A673 (cell line): ENCODE measurements at regions not wholly inside any gene's neighbourhood (a gene's known extent, or its start where the extent isn't known, plus 50 kb on each side); places are given as distances from the start of the nearest gene placed in this dataset.

ENCODE experiments used
- CTCF ChIP-seq: fragments of 300-800, 200-600 bp; sonication (generic); conservative IDR thresholded peaks from 2 replicates; pipeline ENCODE4 v1.5.1; 2017; ENCODE audit warnings: low read depth, mild to moderate bottlenecking, antibody characterized with exemption, low read length, moderate library complexity, mixed read lengths
- EZH2 ChIP-seq: fragments of 200-600 bp; sonication (generic); IDR thresholded peaks from 2 replicates; pipeline ENCODE4 v1.6.1; 2017; ENCODE audit warnings: borderline replicate concordance, low read depth, mild to moderate bottlenecking, mixed read lengths, antibody characterized with exemption, low read length; ENCODE audit not compliant: poor library complexity, severe bottlenecking

- TF ChIP-seq CTCF (no peak), EZH2 (no peak)
Measured at GRCh38 chrX:7444967-7445366, 297.0 kb upstream of the PUDP start.
